Hepatocyte (in vitro differentiated cells): ENCODE measurements at regions not wholly inside any gene's neighbourhood (a gene's known extent, or its start where the extent isn't known, plus 50 kb on each side); places are given as distances from the start of the nearest gene placed in this dataset.
"Not testable (repeated sequence)": the region's sequence is repeated elsewhere in the genome, so short reads cannot be mapped to it uniquely, and the experiment has no call there.

Experiments
- DNase-seq: peaks from one replicate; pipeline ENCODE4 v3.0.0-alpha.2; 2016; ENCODE audit warnings: low spot score
- H2AFZ ChIP-seq: fragments of 200-600 bp; sonication (generic); 2 replicates; pipeline ENCODE4 v1.6.0; 2016; ENCODE audit warnings: antibody characterized with exemption, mild to moderate bottlenecking
- H3K27ac ChIP-seq: fragments of 200-600 bp; sonication (generic); 2 replicates; pipeline ENCODE4 v1.5.1; 2016; ENCODE audit warnings: mild to moderate bottlenecking
- H3K27me3 ChIP-seq: fragments of 200-600 bp; sonication (generic); 2 replicates; pipeline ENCODE4 v1.6.1; 2016
- H3K36me3 ChIP-seq: fragments of 200-600 bp; sonication (generic); replicated peaks from 2 replicates; pipeline ENCODE4 v1.5.1; 2016; ENCODE audit warnings: low read depth; ENCODE audit not compliant: insufficient read depth
- H3K4me1 ChIP-seq: fragments of 200-600 bp; sonication (generic); 2 replicates; pipeline ENCODE4 v1.5.1; 2016; ENCODE audit warnings: mild to moderate bottlenecking, moderate library complexity; ENCODE audit not compliant: insufficient read depth
- H3K4me2 ChIP-seq: fragments of 200-600 bp; sonication (generic); 2 replicates; pipeline ENCODE4 v1.6.0; 2016
- H3K4me3 ChIP-seq: fragments of 200-600 bp; sonication (generic); 2 replicates; pipeline ENCODE4 v1.5.1; 2016; ENCODE audit warnings: mild to moderate bottlenecking
- H3K79me2 ChIP-seq: fragments of 200-600 bp; sonication (generic); 2 replicates; pipeline ENCODE4 v1.6.0; 2017; ENCODE audit warnings: mild to moderate bottlenecking
- H3K9me2 ChIP-seq: fragments of 200-600 bp; sonication (generic); replicated peaks from 2 replicates; pipeline ENCODE4 v1.6.0; 2017; ENCODE audit warnings: mild to moderate bottlenecking; ENCODE audit not compliant: insufficient read depth
- H3K9me3 ChIP-seq: fragments of 200-600 bp; sonication (generic); 2 replicates; pipeline ENCODE4 v1.5.1; 2016; ENCODE audit warnings: low read depth, mild to moderate bottlenecking
- H4K20me1 ChIP-seq: fragments of 200-600 bp; sonication (generic); 2 replicates; pipeline ENCODE4 v1.6.0; 2016; ENCODE audit warnings: mild to moderate bottlenecking; ENCODE audit not compliant: insufficient read depth, poor library complexity, severe bottlenecking
- EZH2 ChIP-seq: fragments of 200-600 bp; sonication (generic); IDR thresholded peaks from 2 replicates; pipeline ENCODE4 v1.6.1; 2016; ENCODE audit warnings: antibody characterized with exemption, mild to moderate bottlenecking, borderline replicate concordance
- EZH2phosphoT487 ChIP-seq: fragments of 200-600 bp; sonication (generic); IDR thresholded peaks from one replicate; pipeline ENCODE4 v1.6.1; 2018; ENCODE audit warnings: antibody characterized with exemption, mild to moderate bottlenecking, low read depth, moderate library complexity; ENCODE audit not compliant: unreplicated experiment, severe bottlenecking
- WGBS: methylation state at CpG from one replicate; pipeline ENCODE4 v1.1.6; 2016; ENCODE audit warnings: low lambda C conversion rate; ENCODE audit errors: missing lambda C conversion rate; 5-methylcytosine and 5-hydroxymethylcytosine counted together
- TF ChIP-seq, protein P1 (sequence below): fragments of 200-600 bp; sonication (generic); IDR thresholded peaks from 2 replicates; pipeline ENCODE4 v1.5.1; 2016; ENCODE audit warnings: antibody characterized with exemption, mild to moderate bottlenecking; ENCODE audit not compliant: poor library complexity

DNA sequence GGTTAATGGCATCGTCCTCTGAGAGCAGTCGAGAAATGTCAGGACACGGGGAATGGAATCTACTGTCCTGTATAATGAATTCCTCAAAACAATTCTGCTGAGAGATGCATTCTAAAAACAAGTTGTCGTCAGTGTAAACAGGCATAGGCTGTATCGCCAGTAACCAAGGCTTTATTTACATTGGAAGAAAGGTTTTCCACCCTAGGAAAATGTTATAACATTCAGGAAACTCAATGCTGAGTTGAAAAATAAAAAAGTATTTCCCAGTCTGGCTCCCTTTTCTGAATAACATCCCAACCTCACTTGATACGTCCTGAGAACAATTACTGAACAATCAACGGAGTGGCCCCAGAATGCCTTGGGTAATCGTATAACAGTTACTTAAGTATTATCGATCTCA lies 79.6 kb upstream of the UCN3 start:
- no peak overlapping the region for H3K4me2 ChIP-seq
- no peak overlapping the region for H3K4me3 ChIP-seq
- no peak overlapping the region for H2AFZ ChIP-seq
- H3K27me3 ChIP-seq, result no peaks in the 10 kb centered on the region
- H4K20me1 ChIP-seq, result no peaks in the 10 kb centered on the region
- 70% methylated on average over 9 of the region's 9 CpGs for WGBS
- no peak for DNase-seq
- H3K27ac ChIP-seq, result no peak overlapping the region
- H3K9me2 ChIP-seq, result no peaks in the 10 kb centered on the region
- H3K4me1 ChIP-seq, result no peaks in the 10 kb centered on the region
- H3K79me2 ChIP-seq, result no peaks in the 10 kb centered on the region
- TF ChIP-seq, protein P1, sequence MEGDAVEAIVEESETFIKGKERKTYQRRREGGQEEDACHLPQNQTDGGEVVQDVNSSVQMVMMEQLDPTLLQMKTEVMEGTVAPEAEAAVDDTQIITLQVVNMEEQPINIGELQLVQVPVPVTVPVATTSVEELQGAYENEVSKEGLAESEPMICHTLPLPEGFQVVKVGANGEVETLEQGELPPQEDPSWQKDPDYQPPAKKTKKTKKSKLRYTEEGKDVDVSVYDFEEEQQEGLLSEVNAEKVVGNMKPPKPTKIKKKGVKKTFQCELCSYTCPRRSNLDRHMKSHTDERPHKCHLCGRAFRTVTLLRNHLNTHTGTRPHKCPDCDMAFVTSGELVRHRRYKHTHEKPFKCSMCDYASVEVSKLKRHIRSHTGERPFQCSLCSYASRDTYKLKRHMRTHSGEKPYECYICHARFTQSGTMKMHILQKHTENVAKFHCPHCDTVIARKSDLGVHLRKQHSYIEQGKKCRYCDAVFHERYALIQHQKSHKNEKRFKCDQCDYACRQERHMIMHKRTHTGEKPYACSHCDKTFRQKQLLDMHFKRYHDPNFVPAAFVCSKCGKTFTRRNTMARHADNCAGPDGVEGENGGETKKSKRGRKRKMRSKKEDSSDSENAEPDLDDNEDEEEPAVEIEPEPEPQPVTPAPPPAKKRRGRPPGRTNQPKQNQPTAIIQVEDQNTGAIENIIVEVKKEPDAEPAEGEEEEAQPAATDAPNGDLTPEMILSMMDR, result no peak
- TF ChIP-seq EZH2 (no peak), EZH2phosphoT487 (no peak)
- H3K9me3 ChIP-seq, result no peaks in the 10 kb centered on the region
- H3K36me3 ChIP-seq, result no peaks in the 10 kb centered on the region

DNA sequence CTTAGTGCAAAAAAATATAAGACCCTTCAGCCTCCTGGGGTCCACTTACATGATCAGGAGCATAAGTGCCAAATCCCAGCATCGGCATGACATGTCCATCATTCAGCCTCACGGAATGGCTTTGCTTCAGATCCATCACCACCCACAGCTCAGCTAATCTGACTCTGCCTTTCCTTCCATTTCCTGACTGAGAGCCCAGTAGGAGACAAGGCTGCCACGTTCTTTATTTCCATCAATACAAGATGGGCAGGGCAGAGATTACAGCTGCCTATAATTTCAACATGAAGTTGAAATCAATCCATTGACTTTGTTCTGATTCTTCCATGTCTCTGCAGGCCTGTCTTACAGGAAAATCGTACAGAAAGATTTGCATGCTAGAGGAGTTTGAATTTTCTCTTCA lies 76.4 kb upstream of the UCN3 start:
- Histone ChIP-seq H3K27ac (no peak overlapping the region), H3K9me2 (no peaks in the 10 kb centered on the region), H3K4me3 (no peak overlapping the region), H3K79me2 (no peaks in the 10 kb centered on the region), H3K36me3 (no peaks in the 10 kb centered on the region), H4K20me1 (no peaks in the 10 kb centered on the region), H3K4me2 (no peak overlapping the region), H3K27me3 (no peaks in the 10 kb centered on the region), H3K4me1 (no peaks in the 10 kb centered on the region), H2AFZ (no peak overlapping the region), H3K9me3 (no peaks in the 10 kb centered on the region)
- WGBS, result 86% methylated on average over 4 of the region's 4 CpGs
- no peak for DNase-seq
- TF ChIP-seq EZH2phosphoT487 (no peak), EZH2 (no peak)
- TF ChIP-seq, protein P1, result no peak

DNA sequence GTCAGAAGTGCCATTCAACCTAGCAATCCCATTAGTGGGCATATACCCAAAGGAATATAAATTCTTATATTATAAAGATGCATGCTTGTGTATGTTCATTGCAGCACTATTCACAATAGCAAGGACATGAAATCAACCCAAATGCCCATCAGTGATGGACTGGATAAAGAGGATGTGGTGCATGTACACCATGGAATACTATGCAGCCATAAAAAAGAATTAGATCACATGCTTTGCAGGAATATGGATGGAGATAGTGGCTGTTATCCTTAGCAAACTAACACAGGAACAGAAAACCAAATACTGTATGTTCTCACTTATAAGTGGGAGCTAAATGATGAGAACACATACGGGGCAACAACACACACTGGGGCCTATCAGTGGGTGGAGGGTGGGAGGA lies 75.5 kb upstream of the UCN3 start:
- not testable (repeated sequence) for DNase-seq, H4K20me1 ChIP-seq, H3K79me2 ChIP-seq, H2AFZ ChIP-seq, H3K27me3 ChIP-seq, H3K36me3 ChIP-seq, H3K27ac ChIP-seq, H3K4me2 ChIP-seq, H3K9me3 ChIP-seq, H3K9me2 ChIP-seq, H3K4me3 ChIP-seq, H3K4me1 ChIP-seq
- WGBS, result 90% methylated on average over 1 of the region's 1 CpG

DNA sequence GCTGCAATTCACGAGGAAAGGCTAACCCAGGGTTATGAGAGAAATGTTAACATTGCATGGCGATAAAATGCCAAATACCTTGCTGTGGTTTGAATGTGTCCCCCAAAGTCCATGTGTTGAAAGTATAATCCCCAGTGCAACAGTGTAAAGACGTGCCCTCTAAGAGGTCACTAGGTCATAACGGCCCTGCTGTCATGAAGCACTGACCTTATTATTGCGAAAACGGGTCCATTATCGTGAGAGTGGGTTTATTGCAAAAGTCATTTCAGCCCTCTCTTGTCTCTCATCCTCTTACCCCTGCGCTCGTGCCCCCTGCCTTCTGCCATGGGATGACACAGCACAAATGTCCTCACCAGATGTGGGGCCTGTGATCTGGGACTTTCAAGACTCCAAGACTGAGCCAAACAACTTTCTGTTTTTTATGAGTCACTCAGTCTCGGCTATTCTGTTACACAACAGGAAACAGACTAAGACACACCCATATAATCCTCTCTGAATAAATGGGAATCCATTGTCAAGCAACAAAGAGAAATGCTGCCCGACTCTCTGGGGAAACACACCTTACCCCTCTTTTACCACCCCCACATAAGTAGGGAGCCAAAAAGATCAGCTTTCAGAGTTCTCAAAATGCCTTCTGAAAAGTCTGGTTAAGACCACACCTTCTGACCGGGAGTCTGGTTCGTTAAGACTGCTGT lies 73.1 kb upstream of the UCN3 start:
- 63% methylated on average over 13 of the region's 13 CpGs for WGBS
- H3K79me2 ChIP-seq, result no peaks in the 10 kb centered on the region
- H3K4me2 ChIP-seq, result peak overlapping the region; percentile 39

More for the DNA sequence above, 73.1 kb upstream of the UCN3 start:
- no peaks in the 10 kb centered on the region for H3K27me3 ChIP-seq
- no peaks in the 10 kb centered on the region for H4K20me1 ChIP-seq
- no peak overlapping the region for H3K4me3 ChIP-seq
- H3K4me1 ChIP-seq, result no peaks in the 10 kb centered on the region
- DNase-seq, result peak; percentile 64
- H3K9me3 ChIP-seq, result no peaks in the 10 kb centered on the region
- no peaks in the 10 kb centered on the region for H3K9me2 ChIP-seq
- TF ChIP-seq, protein P1, result no peak
- no peak for TF ChIP-seq EZH2
- TF ChIP-seq EZH2phosphoT487, result no peak
- H2AFZ ChIP-seq, result peak overlapping the region; percentile 66
- H3K27ac ChIP-seq, result peak overlapping the region; percentile 88
- no peaks in the 10 kb centered on the region for H3K36me3 ChIP-seq
